Ramos (cell line): ENCODE measurements at regions not wholly inside any gene's neighbourhood (a gene's known extent, or its start where the extent isn't known, plus 50 kb on each side); places are given as distances from the start of the nearest gene placed in this dataset.
"Not testable (repeated sequence)": the region's sequence is repeated elsewhere in the genome, so short reads cannot be mapped to it uniquely, and the experiment has no call there.

Experiments
- in situ Hi-C: fragments of 300-500 bp; cut with MboI; formaldehyde crosslinking; loops from one replicate; pipeline ENCODE4 v1.14.3; 2022; ENCODE audit warnings: low sequenced_read_pairs; ENCODE audit not compliant: unreplicated experiment

DNA sequence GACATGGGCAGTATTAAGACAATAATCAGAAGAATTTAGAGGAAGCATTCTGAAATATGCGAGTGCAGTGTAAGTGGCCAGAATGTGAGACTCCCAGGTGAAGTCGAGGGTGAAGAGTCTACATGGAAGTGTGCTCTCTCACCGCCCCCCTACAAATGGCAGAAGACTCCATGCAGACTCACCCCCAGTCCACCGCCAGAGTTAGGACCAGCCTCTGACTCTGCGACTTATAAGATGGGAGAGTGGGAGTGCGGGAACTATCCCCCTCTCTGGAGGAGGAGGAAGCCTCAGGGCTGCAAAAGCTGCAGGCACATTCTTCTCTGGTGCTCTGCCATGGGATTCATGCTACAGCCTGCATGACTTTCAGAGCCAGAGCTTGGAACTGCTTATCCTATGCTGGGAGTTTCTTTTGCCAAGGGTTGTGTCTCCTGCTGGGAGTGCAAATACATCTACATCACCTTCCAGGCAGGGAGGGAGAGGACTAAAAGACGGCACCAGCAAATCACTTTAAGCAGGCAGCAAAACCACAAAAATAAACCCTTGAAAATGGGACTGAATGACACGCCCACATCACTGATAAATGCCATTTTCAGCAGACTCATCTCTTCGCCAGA is 206.7 kb upstream of the SULF2 start:
- in situ Hi-C loops, result no loop called here

DNA sequence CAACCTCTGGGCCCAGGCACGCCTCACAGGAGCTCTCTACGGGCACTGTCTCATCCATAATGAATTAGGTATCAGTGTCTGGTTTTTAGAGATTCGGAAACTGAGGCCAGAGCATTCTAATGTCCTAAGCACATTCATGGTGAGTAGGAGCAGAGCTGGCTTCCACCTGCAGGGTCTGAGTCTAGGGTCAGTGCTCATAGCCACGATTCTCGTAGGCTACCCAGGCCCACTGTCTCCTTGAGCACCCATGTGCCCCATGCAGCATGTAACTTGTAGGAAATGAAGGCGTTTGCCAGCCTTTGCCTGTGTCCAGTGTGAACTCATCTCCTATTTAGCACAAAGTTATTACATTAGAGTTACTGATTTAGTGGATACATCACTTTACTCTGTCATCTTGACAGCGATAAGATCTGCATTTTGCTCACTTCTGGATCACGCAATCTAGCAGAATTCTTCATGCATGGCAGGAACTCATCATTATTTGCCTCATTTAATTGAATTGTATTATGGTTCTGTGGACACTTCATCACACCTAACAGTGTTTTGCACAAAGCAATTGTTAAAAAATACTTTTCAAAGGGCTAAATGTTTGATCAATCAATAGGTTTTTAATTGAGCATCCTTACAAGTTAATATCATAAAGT is 205.3 kb upstream of the SULF2 start:
- in situ Hi-C loops, result no loop called here

DNA sequence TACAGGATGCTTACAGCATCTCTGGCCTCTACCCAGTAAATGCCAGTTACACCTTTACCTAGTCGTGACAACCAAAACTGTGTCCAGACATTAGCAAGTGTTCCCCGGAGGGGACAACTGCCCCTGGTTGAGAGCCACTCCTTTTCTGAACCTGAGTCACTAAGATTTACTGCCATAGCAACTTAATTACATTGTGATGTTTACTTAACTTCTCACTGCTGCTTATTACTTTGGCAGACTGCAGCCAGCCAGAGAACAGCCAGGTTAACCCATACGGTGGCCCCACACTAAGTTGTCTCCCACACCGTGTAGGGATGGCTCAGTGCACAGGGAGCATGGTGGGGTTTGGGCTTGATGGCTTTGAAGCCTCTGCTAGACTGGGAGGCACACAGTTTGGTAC is 204.7 kb upstream of the SULF2 start:
- in situ Hi-C loops, result no loop called here

DNA sequence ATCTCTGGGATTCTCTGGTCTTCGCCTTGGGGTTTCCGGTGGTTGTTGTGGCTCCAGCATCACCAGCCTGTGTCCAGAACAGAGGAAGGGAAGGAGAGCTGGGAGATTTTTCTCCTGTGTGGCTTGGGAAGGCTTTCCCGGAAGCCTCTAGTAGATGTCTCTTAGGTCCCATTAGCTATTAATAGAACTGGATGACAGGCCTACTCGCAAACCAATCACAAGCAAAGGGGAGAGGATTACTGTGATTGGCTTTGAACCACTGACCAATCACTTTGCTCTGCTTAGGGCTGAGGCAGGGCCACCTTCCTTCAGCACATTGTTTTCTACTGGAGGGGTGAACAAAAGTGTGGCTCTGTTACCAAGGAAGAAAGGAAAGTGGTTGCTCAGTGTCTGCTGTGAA is 203.4 kb upstream of the SULF2 start:
- in situ Hi-C loops, result no loop called here

DNA sequence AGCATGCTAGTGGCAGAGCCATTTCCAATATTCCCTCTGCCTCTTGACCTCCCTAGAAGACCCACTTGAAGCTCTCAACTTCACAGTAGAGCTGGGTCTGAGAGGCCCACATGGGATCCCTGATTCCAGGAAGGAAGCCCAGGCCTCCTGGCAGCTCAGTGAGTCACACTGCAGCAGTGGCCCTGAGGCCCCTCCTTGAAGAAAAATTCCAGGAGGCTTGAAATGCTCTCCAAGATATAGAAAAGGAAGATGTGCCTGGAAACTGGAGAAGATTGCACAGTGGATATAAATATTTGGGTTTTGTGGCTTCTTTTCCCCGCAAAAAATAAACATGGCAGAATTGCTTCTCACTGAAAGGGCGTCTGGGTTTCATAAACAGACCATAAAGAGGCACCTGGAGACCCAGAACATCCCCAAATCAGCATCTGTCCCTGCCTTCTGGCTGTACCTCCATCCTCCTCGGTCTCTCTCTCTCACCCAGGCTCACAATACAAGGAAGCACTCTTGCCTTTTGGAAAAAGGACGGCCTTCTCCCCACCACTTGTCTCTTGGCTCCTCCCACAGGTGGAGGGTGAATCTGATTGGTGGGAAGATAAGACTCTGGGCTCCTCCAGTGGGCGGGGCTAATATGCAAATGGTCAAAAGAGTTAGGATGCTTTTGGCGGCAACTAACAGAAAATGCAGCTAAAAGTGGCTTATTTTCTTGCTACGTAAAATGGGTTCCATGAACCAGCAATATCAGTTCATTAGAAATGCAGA is 200.0 kb upstream of the SULF2 start:
- in situ Hi-C loops, result no loop called here

DNA sequence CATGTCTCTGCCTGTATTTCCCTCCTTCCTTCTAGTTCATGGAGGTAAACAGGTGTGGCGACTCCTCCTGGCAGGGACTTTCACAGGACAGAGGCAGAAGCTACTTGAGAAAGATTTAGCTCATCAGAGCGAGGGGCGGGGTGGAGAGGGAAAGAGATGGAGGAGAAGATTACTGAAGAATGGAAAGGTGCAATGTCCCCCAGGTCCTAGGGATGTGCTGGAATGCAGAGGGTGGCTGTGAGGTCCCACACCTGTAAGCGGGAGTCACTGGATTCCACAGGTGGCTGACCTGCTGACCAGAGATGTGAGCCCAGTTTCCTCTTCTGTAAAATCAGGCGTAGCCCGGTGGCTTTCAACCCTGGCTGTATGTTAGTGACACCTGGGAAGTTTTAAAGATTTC is 199.2 kb upstream of the SULF2 start:
- in situ Hi-C loops, result no loop called here

DNA sequence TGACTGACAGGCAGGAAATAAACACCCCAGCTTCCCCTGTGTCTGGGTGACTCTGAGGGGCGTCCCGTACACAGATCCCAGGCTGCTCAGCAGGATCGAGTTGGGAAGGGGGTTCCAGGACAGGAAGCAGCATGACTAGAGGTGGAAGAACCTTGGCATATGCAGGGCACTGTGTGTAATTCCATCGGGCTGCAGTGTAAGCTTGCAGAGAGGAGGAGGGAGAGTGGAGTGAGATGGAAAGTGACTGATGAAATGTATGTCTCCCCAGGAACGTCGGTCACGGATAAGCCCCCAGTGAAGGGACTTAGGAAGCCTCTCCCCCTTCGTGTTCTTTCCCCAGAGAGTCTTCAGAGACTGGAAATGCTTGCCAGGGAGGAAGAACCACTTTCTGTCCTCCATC is 198.4 kb upstream of the SULF2 start:
- in situ Hi-C loops, result not testable (repeated sequence)

DNA sequence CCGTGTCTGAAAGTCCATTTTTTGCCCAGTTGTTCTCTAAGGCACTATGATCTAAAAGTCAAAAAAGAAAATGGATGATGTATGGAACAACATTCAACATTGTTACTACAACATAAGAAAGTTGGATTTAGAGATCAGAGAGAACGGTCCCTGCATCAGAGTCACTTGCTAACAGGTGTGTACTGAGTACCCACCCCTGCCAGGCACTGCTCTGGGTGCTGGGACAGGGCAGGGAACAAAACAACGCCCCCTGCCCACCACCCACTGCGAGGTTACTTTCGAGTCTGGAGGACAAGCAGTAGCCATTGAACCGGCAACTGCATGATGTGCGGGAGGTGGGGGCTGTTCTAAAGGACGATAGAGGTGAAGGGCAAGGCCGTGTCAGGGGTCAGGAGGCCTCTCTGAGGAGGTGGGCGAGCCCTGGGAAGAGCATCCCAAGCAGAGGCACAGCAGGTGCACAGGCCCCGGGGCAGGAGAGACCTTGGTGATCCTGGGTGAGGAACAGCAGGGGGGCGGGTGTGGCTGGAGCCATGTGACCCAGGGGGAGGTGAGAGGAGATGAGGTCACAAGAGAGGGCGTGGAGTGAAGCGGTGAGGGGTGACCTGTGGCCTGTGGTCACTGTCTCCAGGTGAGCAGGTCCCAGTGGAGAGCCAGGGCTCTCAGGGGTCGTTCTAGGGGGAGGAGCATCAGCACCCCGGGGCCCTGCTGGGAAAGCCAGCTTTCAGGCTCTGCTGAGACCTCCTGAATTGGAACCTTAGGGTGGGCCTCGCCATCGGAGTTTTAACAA is 197.5 kb upstream of the SULF2 start:
- in situ Hi-C loops, result no loop called here

DNA sequence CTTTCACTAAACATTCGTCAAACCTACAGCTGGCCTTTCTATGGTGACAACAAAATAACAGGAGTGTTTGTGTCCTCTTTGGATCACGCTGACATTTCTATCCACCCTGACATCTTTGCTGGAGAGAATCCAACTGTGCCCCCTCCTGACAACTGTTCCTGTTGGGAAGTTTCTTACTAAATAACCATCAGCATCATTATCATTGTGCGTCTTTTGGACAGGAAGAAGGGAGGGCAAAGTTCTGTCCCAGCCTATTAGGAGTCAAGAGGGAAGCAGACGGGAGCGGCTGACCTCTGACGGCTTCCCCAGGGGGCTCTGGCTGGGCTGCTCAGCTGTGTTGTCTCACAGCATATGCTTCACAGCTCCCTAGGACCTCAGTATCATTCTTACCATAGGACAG is 195.9 kb upstream of the SULF2 start:
- in situ Hi-C loops, result no loop called here

DNA sequence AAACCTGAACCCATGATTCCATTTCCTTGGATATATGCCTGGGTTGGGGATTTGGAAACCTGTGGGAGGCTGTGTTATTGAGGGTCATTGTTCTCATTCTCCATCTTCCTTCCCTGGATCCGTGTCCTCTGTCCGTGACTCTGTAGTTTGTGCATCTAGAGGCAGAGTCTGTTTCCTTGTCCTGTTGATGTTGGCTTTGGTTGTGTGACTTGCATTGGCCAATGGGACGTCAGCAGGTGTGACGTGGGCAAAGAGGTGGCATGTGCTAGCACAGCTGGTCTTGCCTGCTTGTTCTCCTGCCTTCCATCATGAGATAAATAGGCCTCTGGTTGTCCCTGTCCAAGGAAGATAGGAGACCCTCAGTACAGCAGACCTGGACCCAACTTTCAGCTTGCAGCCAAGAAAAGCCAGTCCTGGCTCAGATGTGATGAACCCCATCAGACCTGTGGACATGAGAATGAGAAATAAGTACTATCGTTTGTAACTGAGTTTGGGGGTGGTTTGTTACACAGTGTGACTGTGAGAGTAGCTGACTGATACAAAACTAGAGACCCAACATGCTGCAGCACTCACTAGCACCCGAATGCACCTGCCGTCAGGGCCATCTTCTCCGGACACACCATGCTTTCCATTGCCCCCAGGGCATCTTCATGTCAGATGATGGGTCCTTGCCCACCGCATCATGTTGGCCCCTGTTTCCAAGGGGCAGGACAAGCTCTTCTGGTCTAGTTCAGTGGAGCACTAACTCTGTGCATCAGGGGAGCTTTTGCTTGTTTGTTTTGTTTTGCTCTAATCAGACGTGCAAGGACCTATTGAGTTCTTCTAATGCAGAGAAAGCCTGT is 195.3 kb upstream of the SULF2 start:
- in situ Hi-C loops, result no loop called here

DNA sequence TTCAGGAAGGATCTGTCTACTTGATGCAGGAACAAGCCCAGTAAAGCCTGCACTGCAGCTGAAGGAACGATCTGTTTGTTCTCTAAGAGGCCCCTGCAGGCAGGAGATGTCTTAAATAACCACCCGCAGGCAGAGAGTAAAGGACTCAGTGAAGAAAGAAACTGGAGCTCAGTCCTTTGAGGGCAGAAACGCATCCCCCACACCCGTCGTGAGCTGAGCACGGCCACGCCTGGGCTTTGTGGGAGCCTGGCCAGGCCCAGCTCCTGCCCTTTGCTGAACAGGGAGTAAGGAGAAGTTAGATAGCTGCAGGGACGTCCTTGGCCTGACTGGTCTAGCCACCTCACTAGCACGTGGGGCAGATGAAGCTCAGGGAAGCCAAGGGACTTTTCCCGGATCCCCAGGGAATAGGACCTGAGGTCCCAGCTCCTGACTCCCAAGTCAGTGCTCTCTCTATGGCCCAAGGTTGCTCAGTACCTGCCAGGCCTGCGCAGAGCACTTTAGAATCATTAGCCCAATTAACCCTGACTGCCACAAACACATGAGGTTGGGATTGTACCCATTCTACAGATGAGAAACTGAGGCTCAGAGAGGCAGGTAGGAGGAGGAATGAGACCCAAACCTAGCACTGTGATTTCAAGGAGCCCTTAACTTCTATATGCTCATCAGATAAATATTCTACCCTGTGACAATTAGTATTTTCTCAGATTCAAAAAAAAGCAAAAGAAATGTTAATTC is 194.2 kb upstream of the SULF2 start:
- in situ Hi-C loops, result not testable (repeated sequence)

DNA sequence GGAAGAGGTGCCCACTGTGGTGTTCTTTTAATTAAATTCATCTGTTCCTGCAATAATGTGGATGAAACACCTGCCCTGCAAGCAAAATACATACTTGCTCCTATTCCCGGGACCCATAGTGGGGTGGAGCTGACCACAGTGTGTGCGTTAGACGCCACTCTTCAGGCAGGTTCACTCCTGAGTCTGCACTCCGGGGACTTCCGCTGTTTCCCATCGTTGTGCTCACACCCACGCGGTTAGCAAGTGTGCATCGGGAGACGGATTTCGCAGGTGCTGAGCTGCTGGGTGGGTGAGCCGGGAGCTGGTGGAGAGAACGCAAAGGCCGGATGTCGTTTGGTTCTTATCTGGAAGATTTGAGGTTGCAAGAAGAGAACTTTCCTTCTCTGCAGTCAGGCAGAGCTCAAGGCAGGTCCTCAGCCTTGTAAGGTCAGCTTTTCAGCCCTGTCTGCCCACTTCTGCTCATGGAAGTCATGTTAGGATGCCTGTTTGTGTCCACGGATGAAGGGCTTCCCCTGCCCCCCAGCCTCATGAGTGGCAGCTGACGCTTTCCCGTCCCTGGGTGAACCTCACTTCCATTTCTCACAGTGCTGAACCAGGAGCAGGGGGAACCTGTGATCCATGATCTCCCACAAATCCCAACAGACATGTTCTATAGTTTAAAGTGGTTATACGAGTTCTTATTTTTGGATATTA is 193.3 kb upstream of the SULF2 start:
- in situ Hi-C loops, result not testable (repeated sequence)

DNA sequence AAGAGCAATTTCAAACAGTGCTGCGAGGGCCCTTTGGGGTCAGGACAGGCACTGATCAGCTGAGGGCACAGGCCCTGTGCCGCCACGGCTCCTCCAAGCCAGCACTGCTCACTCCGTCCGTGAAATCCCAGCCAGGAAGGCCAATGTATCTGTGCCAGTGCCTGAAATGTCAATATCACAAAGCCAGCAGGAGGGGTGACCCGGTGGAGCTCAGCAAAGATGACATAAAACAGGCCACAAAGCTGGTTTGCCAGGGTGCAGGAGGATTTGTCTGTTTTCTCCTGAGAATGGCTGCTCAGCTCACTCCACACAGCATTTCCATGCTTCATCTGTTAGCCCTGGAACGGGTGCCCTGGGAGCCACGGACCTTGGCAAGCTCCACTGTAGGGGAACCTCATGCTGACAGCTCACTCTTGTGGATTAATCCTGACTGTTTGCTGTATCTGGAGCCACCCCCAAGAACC is 192.5 kb upstream of the SULF2 start:
- in situ Hi-C loops, result not testable (repeated sequence)

DNA sequence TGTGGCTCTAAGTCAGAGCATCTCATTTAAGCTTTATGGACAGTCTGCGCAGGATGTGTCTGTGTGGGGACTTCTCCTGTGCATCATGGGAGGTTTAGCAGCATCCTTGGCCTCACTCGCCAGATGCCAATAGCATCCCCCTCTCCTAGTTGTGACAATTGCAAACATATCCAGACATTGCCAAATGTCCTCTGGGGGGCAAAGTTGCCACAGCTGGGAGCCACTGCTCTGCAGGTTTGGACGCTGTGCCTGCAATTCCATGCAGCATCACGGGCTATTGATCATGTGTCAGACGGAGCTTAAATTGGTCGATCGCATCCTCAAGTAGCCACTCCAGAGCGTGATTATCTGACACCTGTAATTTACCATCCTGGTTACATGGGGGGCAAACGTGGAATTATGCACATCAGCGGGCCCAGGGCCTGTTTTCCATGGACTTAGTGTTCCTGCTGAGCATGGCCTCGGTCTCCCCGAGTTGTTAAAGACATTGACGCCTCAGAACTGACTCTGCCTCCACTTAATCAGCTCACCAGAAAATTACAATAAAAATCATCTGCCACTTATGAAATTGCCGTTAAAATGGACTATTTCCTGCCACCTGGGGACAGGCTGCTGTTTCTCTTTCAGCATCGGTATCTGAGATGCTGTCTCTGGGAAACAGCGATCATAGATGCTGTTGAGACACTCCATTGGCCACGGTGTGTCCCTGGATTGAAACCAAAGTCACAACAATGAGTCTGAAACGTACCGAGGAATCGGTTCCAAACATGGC is 191.9 kb upstream of the SULF2 start:
- in situ Hi-C loops, result not testable (repeated sequence)

DNA sequence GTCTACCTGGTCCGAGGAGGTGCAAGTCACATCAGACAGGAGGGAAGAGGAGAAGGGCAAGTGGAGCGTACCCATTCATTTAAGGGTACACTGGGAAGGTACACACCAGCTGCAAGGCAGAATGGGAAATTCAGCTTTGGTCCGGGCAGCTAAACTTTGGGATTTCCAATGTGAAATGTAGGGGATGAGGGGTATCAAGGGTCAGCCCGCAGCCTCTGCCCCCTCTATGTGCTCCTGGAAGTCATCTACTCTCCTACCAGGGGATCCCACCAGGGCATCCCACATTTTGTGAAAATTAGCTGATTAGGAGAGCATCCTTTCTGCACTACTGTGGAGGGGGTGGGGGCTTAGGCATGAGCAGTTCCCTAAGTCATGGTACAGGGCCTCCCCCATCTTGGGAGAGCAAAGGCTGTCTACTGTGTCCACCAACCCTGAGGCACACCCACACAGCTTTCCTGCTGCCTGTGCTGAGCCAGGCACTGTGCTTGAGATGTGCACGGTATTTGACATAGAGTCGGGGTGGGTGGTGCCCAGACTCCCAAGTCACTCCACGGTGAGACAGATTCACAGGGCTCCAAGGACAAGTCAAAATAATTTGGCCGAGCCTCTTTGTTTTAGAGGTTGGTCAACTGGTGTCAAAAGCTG is 189.1 kb upstream of the SULF2 start:
- in situ Hi-C loops, result no loop called here

DNA sequence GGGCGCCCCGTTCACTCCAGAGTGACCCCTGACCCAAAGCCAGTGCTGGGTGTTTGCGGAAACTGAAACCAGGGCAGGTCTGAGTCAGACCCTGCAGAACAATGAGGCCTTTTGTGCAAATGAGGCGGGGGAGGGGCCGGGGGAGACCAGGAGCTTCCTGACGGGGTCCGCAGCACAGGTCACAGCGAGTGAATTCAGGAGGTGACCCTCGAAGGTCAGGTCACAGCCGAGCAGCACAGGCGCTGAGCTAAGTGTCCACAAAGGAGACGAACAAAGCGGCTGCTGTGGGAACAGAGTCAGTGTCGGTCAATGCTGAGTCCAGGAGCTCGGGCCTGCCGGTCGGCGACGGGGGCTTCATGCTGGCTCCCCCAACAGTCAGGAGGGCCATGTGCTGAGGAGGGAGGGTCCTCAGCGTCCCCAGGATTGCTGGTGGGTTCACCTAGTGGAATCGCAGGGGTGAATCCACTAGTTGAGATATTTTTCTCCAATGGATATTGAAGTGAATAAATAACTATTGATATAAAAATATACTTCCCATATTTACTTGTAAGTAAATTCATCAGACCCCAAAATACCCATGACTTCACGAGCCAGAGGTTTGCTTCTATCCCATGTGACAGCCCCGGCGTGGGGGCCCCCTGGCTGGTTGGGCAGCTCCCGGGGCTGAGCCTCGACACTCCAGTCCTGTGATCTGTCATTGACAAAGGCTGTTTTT is 188.4 kb upstream of the SULF2 start:
- in situ Hi-C loops, result no loop called here

DNA sequence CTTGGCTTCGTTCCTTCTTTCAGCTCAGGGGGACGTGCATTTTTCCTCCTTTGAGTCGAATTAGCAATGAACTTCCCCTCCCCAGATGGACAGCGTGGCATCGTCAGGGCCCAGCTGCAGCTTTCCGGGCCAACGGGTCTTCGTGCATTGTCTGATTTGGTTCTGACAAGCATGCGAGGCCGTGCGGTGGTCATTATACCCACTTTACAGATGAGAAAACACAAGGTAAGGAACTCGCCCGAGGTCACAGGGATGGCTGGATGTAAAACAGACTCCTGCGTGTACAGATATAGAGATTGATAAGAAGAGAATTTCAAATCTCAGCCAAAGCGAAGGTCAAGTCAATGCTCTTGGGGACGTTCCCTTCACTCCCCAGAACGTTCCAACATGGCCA is 187.6 kb upstream of the SULF2 start:
- in situ Hi-C loops, result no loop called here
